K562 (cell line): ENCODE measurements at regions not wholly inside any gene's neighbourhood (a gene's known extent, or its start where the extent isn't known, plus 50 kb on each side); places are given as distances from the start of the nearest gene placed in this dataset.

ENCODE experiments used
- ATAC-seq: fragments of 200-7000 bp; cut with Tn5 transposase; 3 replicates; pipeline ENCODE4 v1.9.1; 2020; ENCODE audit warnings: moderate library complexity
- BruUV-seq: library from RNA; stranded (reverse); fragments of 400-500 nt; replicated peaks from 2 replicates; lab custom pipeline; 2021; lab: Mats Ljungman, UMichigan
- CTCF ChIA-PET: fragments of 300-600 bp; formaldehyde crosslinking; extraction: SDS; loops from one replicate; lab custom pipeline; 2021; ENCODE audit warnings: low intra/inter-chr PET ratio; lab: Yijun Ruan, JAX
- POLR2A ChIA-PET: fragments of 300-600, 350-650 bp; sonication (Branson Sonifier 250); formaldehyde crosslinking; extraction: SDS; loops from one replicate; lab custom pipeline; 2021; ENCODE audit warnings: antibody characterized with exemption, inconsistent platforms; lab: Yijun Ruan, JAX
- DNase-seq, 4 experiments: peaks; one replicate each; pipeline versions ENCODE4 v3.0.0 to v3.0.0-alpha.2; 2011 to 2018; ENCODE audit warnings: low spot score in 3 of 4, mixed read lengths in 3 of 4; ENCODE audit errors: extremely low read depth in 1 of 4
- FAIRE-seq: peaks from 2 replicates; lab custom pipeline; 2011; peaks lifted over from hg19 to GRCh38; lab: Jason Lieb, UNC
- H2AFZ ChIP-seq: 2 replicates; pipeline ENCODE4 v1.6.0; 2011; ENCODE audit warnings: low read depth, low read length, control low read depth, inconsistent platforms
- H3K27ac ChIP-seq: fragments of 200-600 bp; 3 replicates; pipeline ENCODE4 v1.8.0; 2011; ENCODE audit warnings: low read depth, mild to moderate bottlenecking, control low read depth, inconsistent platforms, low read length, moderate library complexity, mixed read lengths; ENCODE audit errors: extremely low read depth
- H3K27me3 ChIP-seq, 2 experiments: fragments of 300-600 bp in 1 of 2; 2 replicates in 1 of 2; 3 replicates in 1 of 2; pipeline versions ENCODE4 v1.6.0 to v1.8.0; 2011; ENCODE audit warnings: inconsistent platforms in 2 of 2, low read length in 2 of 2, mild to moderate bottlenecking in 1 of 2, mixed read lengths in 1 of 2, moderate library complexity in 1 of 2; ENCODE audit not compliant: control insufficient read depth in 2 of 2, insufficient read depth in 2 of 2
- H3K36me3 ChIP-seq: fragments of 300-600 bp; 3 replicates; pipeline ENCODE4 v1.8.0; 2011; ENCODE audit warnings: mild to moderate bottlenecking, low read length, inconsistent platforms; ENCODE audit not compliant: control insufficient read depth, insufficient read depth
- H3K4me1 ChIP-seq, 2 experiments: fragments of 200-600 bp in 1 of 2; replicated peaks in 1 of 2; 2 replicates in 1 of 2; 3 replicates in 1 of 2; pipeline versions ENCODE4 v1.5.1 to v1.8.0; 2011; ENCODE audit warnings: inconsistent platforms in 2 of 2, low read length in 2 of 2, mild to moderate bottlenecking in 1 of 2, mixed read lengths in 1 of 2, moderate library complexity in 1 of 2; ENCODE audit not compliant: control insufficient read depth in 2 of 2, insufficient read depth in 2 of 2
- H3K4me2 ChIP-seq: 2 replicates; pipeline ENCODE4 v1.6.1; 2011; ENCODE audit warnings: low read length, control low read depth, inconsistent platforms, mixed read lengths; ENCODE audit not compliant: insufficient read depth
- H3K4me3 ChIP-seq: fragments of 200-600 bp; sonication (generic), shearing (Covaris generic); 2 replicates; pipeline ENCODE4 v1.5.1; 2016; ENCODE audit warnings: control low read depth, inconsistent platforms
- H3K79me2 ChIP-seq: fragments of 200-600 bp; 3 replicates; pipeline ENCODE4 v1.8.0; 2011; ENCODE audit warnings: low read length, inconsistent platforms; ENCODE audit not compliant: control insufficient read depth, insufficient read depth
- H3K9ac ChIP-seq, 2 experiments: 2 replicates each; pipeline versions ENCODE4 v1.6.0 to v1.6.1; 2011; ENCODE audit warnings: low read depth in 2 of 2, low read length in 2 of 2, control low read depth in 1 of 2, inconsistent platforms in 1 of 2, mild to moderate bottlenecking in 1 of 2, mixed read lengths in 1 of 2; ENCODE audit not compliant: insufficient read depth in 1 of 2
- H3K9me1 ChIP-seq: one replicate; pipeline ENCODE4 v1.6.0; 2011; ENCODE audit warnings: inconsistent platforms, mild to moderate bottlenecking, low read length, moderate library complexity; ENCODE audit not compliant: control insufficient read depth, insufficient read depth
- H3K9me3 ChIP-seq: replicated peaks from 2 replicates; pipeline ENCODE4 v1.5.1; 2011; ENCODE audit warnings: low read depth, low read length, inconsistent platforms; ENCODE audit not compliant: control insufficient read depth, insufficient read depth
- H4K20me1 ChIP-seq: replicated peaks from 2 replicates; pipeline ENCODE4 v1.6.1; 2011; ENCODE audit warnings: low read length, inconsistent platforms, mixed read lengths; ENCODE audit not compliant: control insufficient read depth, insufficient read depth
- BCLAF1 ChIP-seq, 2 experiments: fragments of 450-650 bp in 1 of 2; IDR thresholded peaks; 2 replicates each; pipeline ENCODE4 v1.6.1; 2011 to 2017; ENCODE audit warnings: low read depth in 2 of 2, antibody characterized with exemption in 1 of 2, borderline replicate concordance in 1 of 2, low read length in 1 of 2, mild to moderate bottlenecking in 1 of 2, mixed read lengths in 1 of 2; ENCODE audit not compliant: control insufficient read depth in 1 of 2
- E2F6 ChIP-seq, 2 experiments: IDR thresholded peaks; 2 replicates each; pipeline ENCODE4 v1.6.1; 2011; ENCODE audit warnings: borderline replicate concordance in 1 of 2, control low read depth in 1 of 2, low read depth in 1 of 2, low read length in 1 of 2, mild to moderate bottlenecking in 1 of 2, mixed read lengths in 1 of 2, moderate library complexity in 1 of 2; ENCODE audit not compliant: insufficient read depth in 1 of 2, insufficient read length in 1 of 2, poor library complexity in 1 of 2, severe bottlenecking in 1 of 2; ENCODE audit errors: extremely low read depth in 1 of 2
- FOSL1 ChIP-seq: fragments of 200-800 bp; sonication (Bioruptor generic); conservative IDR thresholded peaks from 2 replicates; pipeline ENCODE4 v1.6.1; 2016; ENCODE audit warnings: missing genetic modification characterization, missing compliant biosample characterization
- HCFC1 ChIP-seq: IDR thresholded peaks from 2 replicates; pipeline ENCODE4 v1.6.1; 2012; ENCODE audit warnings: low read depth, low read length, improper control_type of control experiment
- HDGF ChIP-seq: fragments of 450-650 bp; IDR thresholded peaks from 2 replicates; pipeline ENCODE4 v1.6.1; 2016
- HEY1 ChIP-seq: fragments of 250-450 bp; sonication (Bioruptor Pico); IDR thresholded peaks from 2 replicates; pipeline ENCODE4 v1.5.0; 2020; ENCODE audit warnings: mild to moderate bottlenecking, moderate library complexity, borderline replicate concordance
- RHOXF2B ChIP-seq: fragments of 250-450 bp; sonication (Bioruptor Pico); conservative IDR thresholded peaks from 2 replicates; pipeline ENCODE4 v1.5.1; 2021
- SIN3A ChIP-seq, 2 experiments: fragments of 150-350 bp in 1 of 2; IDR thresholded peaks; 2 replicates each; pipeline ENCODE4 v1.6.1; 2011 to 2016; ENCODE audit warnings: borderline replicate concordance in 2 of 2, low read depth in 2 of 2, low read length in 2 of 2, mild to moderate bottlenecking in 2 of 2, moderate library complexity in 2 of 2; ENCODE audit not compliant: control insufficient read depth in 1 of 2
- SMAD4 ChIP-seq: fragments of 250-450 bp; sonication (Bioruptor Pico); conservative IDR thresholded peaks from 2 replicates; pipeline ENCODE4 v1.8.0; 2021; ENCODE audit warnings: inconsistent platforms, mild to moderate bottlenecking, moderate library complexity
- STAT6 ChIP-seq: sonication (generic); formaldehyde crosslinking; IDR thresholded peaks from 2 replicates; pipeline ENCODE4 v1.8.1; 2023; ENCODE audit warnings: mild to moderate bottlenecking, missing genetic modification reagents
- THRAP3 ChIP-seq: fragments of 450-650 bp; IDR thresholded peaks from 2 replicates; pipeline ENCODE4 v1.6.1; 2016; ENCODE audit warnings: mild to moderate bottlenecking, inconsistent platforms, borderline replicate concordance
- WGBS: fragments of 100-300 bp; shearing (Covaris generic); methylation state at CpG from one replicate; pipeline ENCODE4 v1.1.6; 2016; ENCODE audit warnings: low coverage, mixed read lengths; ENCODE audit not compliant: insufficient coverage; ENCODE audit errors: missing lambda C conversion rate; 5-methylcytosine and 5-hydroxymethylcytosine counted together
- in situ Hi-C: fragments of 300-500 bp; cut with MboI; formaldehyde crosslinking; loops from 4 replicates; pipeline ENCODE4 v1.15.0; 2018; ENCODE audit warnings: inconsistent platforms, mixed read lengths
- intact Hi-C: fragments of 100-400 bp; cut with micrococcal nuclease; formaldehyde crosslinking; loops from 2 replicates; pipeline ENCODE4 v1.14.2; 2022

GRCh38 chr1:4207842-4208692, 308.0 kb upstream of the C1orf174 start:
- Histone ChIP-seq H3K4me2 (no peak overlapping the region), H3K9me3 (no peaks in the 10 kb centered on the region), H3K79me2 (no peaks in the 10 kb centered on the region), H3K4me1 (no peaks in the 10 kb centered on the region), H4K20me1 (no peaks in the 10 kb centered on the region; the same call in 1 of the 2 replicates), H3K27me3 (peaks cover 2 to 11% of the 10 kb centered on the region in 2 experiments; a peak in 3 of 5 replicates), H3K4me3 (no peak overlapping the region), H2AFZ (no peak overlapping the region), H3K36me3 (no peaks in the 10 kb centered on the region), H3K9me1 (no peaks in the 10 kb centered on the region), H3K27ac (no peak overlapping the region), H3K9ac (no peak overlapping the region)
- intact Hi-C loops (no loop called here), in situ Hi-C loops (no loop called here)
- TF ChIP-seq SIN3A (IDR thresholded peaks at IDR 0.05; ENCODE audit: borderline replicate concordance in 2 of 2, control insufficient read depth in 1 of 2, low read depth in 2 of 2, low read length in 2 of 2) (no peak), BCLAF1 (IDR thresholded peaks at IDR 0.05; ENCODE audit: borderline replicate concordance in 1 of 2, control insufficient read depth in 1 of 2, low read depth in 2 of 2, low read length in 1 of 2) (no peak), SMAD4 (no peak), FOSL1 (no peak), STAT6 (CRISPR knock-in tag) (no peak), HCFC1 (no peak), E2F6 (IDR thresholded peaks at IDR 0.05; ENCODE audit: borderline replicate concordance in 1 of 2, extremely low read depth in 1 of 2, insufficient read depth in 1 of 2, insufficient read length in 1 of 2, low read depth in 1 of 2, low read length in 1 of 2, poor library complexity in 1 of 2, severe bottlenecking in 1 of 2) (no peak), THRAP3 (no peak), HDGF (no peak), RHOXF2B (CRISPR knock-in tag) (no peak), HEY1 (CRISPR knock-in tag) (no peak)
- ChIA-PET POLR2A (interaction anchor here (0.6 to 0.9 kb wide), 2 partner anchors 61 to 297 kb away, joined by 3 to 4 read pairs; no protein-coding TSS in a partner anchor), CTCF (no interaction called here)
- DNase-seq (no peak), ATAC-seq (no peak), FAIRE-seq (no peak)
- no TSS peak for BruUV-seq
- 2% methylated on average over 10 of the region's 10 CpGs for WGBS
